OCI-LY7 (cell line): ENCODE measurements at regions not wholly inside any gene's neighbourhood (a gene's known extent, or its start where the extent isn't known, plus 50 kb on each side); places are given as distances from the start of the nearest gene placed in this dataset.

ENCODE experiments used
- CTCF ChIP-seq: fragments of 200-600 bp; sonication (generic); conservative IDR thresholded peaks from 2 replicates; pipeline ENCODE4 v1.5.1; 2014; ENCODE audit warnings: mild to moderate bottlenecking, antibody characterized with exemption, low read length, moderate library complexity, mixed read lengths
- EZH2phosphoT487 ChIP-seq: fragments of 200-600 bp; sonication (generic); IDR thresholded peaks from 2 replicates; pipeline ENCODE4 v1.6.1; 2018; ENCODE audit warnings: low read depth, borderline replicate concordance, mild to moderate bottlenecking, mixed run types, antibody characterized with exemption, low read length, moderate library complexity, mixed read lengths

GRCh38 chr19:34578173-34578572 lies 96.6 kb downstream of the WTIP start:
- TF ChIP-seq CTCF (no peak), EZH2phosphoT487 (no peak)
